HG03457 (cell line): ENCODE measurements at regions not wholly inside any gene's neighbourhood (a gene's known extent, or its start where the extent isn't known, plus 50 kb on each side); places are given as distances from the start of the nearest gene placed in this dataset.

Source experiments
- ATAC-seq: cut with Tn5 transposase; IDR thresholded peaks from one replicate; pipeline ENCODE4 v1.9.1; 2021; ENCODE audit warnings: moderate number of reproducible peaks; ENCODE audit not compliant: unreplicated experiment

DNA sequence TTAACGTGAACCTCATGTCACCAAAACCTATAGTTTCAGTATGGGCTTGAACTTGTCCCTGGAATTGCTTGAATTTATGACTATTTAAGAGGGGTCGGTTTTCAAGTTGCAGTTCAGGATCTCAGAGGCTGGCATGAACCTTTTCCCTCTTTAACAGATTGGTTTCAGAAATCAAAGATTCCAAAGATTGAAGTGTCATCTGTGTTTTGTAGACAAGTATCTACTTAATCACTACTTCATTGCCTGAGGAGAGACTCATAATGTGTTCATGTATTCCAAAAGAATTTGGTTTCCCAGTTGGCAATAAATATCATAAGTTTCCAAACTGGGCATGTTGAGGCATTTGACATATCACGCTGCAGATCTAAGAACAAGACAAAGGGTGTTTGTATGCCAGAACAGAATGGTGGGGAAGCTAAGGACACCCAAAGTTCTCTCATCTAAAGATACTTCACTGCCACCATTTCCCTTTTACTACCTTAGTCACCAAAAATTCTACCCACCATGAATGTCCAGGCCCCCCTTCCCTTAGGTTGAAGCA, 199.5 kb downstream of the NUAK1 start:
- ATAC-seq, result no peak

DNA sequence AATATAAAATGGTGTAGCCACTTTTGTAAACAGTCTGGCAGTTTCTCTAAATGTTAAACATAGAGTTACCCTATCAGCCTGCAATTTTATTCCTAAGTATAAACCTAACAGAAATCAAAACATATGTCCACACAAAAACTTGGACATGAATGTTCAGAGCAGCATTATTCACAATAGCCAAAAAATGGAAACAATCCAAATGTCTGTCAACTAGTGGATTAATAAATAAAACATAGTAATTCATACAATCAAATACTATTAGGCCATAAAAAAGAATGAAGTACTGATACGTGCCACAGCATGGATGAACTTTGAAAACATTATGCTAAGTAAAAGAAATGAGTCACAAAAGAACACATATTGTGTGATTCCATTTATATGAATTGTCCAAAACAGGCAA, 196.5 kb downstream of the NUAK1 start:
- ATAC-seq, result no peak

DNA sequence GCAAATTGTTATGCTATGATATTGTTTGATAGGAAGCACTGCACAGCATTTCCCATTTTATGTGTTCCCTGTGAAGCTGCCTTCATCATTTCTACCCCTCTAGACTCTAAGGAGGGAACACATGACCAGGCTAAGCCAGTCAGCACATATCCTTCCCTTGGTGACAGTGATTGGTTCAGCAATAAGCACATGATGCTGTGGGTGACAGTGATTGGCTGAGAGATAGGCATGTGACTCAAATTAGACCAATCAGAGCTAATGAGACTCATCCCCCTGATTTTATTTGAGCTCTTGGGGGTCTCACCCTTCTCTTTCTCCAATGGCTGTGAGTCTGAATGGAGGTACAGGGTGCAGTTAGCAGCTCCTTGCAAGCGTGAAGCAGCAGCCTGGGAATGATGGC, 195.2 kb downstream of the NUAK1 start:
- ATAC-seq, result no peak

DNA sequence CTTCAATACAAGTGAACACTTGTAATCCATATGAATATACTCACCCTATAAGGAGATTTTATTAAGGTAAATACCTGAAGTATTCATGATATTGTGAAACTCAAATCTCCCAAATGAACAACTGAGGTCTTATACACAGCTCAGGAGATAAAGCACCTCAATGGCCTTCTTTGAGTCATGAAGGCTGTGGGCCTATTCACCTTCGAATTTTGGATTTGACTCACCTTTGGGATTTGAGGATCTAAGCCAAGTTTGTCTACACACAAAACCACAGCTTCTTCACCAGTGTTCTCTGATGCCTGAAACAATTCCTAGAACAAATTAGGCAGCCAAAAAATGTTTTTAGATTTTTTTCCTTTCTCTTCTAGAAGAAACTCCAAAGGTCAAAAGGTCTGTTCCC, 194.1 kb downstream of the NUAK1 start:
- ATAC-seq, result no peak

DNA sequence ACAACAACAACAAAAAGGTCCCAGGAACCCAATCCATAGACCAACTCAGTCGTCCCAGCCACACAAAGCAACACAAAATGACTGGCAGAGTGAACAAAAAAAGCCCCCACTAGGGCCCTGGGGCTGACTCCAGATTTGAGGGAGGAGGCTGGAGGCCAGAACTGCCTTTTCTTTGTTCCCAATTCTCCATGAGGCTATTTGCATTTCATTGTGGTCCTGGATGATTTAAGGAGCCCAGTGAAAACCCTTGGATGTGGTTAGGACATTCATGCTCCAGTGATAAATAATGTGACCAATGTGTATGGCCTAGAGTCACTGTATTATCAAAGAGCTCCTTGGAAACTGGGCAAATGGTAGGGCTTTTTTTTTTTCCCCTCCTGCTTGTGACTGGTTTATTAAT, 192.9 kb downstream of the NUAK1 start:
- no peak for ATAC-seq

DNA sequence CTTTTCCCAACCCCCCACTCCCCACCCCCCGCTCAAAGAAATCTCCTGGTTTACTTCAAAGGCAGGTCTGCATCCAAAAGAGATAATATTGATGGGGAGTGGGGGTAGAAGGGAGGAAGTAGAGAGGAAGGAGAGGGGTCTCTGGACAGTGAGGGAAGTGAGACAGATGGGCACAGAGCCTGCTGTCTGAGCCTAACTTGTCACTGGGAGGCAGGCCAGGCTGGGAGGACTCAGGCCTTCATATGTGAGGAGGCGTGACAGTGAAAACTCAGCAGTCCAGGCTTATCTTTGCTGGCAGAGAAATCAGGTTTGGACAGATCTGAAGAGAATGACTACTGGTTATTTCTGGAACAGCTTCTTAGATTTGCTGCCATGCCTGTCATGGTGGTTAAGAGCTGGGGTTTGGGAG, 192.3 kb downstream of the NUAK1 start:
- ATAC-seq, result no peak

DNA sequence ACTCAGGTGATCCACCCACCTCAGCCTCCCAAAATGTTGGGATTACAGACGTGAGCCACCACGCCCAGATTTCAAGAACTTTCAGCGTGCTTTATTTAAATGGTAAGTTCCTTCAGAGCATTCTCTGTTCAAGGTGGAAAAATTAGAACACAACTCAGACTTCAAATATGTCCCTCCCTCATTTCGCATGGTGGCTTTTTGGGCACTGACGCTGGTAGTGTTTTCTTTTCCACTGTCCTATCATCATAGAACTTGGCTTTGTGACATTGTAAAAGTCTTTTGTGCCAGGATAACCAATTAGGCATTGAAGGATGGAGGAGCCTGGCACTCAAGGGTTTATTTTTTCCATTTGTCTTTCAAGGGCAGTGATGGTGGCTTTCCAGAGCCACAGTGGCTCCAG, 190.8 kb downstream of the NUAK1 start:
- ATAC-seq, result no peak

DNA sequence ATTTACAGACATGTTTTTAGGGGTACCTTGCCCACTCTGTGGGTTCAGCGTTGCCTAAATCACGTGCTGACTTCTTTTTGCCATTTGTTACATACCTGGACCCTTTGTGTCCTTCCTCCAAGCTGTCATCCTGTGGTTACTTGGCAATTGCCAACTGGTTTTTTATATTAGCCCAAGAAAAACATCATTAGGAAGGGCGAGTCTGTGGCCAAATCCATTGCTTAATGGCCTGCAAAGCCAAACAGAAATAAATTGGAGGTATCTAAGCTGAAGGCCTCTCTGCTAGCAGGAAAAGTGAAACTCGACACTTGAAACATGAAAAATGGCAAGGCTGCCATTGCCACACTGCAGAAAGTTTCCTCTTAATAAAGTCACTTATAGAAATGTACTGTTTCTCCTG, 190.4 kb downstream of the NUAK1 start:
- ATAC-seq, result no peak

DNA sequence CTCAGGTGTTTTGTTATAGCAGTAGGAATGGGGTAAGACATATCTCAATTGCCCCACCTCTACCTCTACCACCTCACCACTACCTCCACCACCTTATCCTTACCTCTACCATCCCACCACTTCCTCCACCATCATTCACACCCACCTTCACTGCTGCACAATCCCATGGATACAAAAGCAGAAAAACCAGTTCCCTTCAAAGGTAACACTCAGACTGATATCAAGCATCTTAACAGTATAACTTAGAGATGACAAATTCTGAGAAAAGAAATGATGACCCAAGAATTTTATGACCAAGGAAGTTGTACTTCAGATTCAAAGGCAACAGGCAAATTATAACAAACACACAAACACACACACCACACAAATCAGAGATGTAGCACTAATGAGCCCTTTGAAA, 189.4 kb downstream of the NUAK1 start:
- no peak for ATAC-seq

DNA sequence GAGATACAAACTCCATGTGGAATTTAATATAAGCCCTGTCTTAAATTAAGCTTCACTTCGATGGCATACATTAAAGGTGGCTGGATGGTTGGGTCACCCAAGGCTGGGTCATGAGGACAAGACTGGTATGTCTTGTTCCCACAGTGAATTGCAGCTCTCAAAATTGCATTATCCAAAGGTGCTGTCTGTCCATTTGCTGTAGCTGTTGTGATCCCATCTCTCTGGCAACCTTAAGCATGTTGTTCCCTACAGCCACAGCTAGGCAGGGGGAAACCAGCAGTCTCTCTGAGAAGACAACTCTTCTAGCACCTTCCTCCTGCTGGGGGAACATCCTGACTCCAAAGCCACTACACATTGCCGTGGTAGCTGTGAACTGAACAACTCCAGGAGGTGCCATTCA, 187.0 kb downstream of the NUAK1 start:
- no peak for ATAC-seq

DNA sequence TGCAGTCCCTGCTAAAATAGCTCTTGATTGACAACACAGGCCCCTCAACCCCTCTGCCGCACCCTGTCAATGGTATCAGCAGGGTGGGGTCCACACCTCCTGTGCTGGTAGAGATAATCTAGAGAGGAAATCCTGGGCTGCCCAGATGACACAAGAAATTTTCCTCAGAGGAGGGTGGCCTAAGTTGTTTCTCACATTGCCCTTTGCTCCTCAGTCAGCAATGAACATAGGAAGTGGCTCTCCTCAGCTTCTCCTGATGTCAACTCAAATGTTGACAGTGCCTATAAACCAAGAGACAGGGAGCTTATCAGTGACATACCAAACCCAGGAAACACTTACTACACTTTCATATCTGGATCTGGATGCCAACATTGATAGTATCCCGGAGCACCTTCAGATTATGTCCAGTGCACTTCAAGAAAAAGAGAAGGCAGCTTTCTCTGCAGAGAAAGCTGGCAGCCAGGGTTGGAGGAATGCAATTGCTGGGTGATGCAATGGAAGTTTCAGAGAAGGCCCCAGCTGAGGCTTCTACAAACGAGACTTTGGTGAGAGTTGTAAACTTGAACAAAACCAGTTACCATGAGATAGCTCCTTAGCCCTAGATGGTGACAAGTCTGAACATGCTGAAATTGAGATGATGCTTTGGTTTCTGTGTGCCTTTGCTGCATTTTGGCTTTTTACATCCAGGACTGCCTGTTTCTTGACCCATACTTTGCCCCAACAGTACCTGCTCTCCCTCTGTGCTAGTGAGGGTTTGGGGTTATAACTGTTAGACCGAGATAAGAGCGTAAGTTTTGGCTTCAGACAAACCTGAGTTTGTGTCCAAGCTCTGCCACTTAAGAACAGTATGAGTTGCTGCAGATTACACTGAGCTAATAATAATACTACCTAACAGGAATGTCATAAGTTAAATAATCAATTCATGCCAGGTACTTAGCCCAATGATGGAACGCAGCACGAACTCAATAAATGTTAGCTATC, 183.5 kb downstream of the NUAK1 start:
- ATAC-seq, result no peak

DNA sequence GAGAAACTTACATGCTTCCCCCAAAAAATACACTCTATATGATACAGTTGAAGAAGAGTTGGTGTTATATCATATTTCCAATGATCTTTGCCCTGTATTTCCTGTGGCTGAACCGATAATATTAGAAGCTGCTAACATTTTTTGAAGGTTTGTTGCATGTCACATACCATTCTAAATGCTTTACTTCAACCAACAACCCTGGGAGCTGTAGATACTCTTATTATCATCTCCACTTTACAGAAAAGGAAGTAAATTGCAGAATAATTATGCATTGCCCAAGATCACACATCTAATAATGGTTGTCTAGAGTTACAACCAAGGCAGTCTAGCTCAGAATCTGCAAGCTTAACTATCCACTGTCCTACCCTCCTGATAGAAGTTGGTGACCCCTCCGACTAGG, 182.8 kb downstream of the NUAK1 start:
- no peak for ATAC-seq

DNA sequence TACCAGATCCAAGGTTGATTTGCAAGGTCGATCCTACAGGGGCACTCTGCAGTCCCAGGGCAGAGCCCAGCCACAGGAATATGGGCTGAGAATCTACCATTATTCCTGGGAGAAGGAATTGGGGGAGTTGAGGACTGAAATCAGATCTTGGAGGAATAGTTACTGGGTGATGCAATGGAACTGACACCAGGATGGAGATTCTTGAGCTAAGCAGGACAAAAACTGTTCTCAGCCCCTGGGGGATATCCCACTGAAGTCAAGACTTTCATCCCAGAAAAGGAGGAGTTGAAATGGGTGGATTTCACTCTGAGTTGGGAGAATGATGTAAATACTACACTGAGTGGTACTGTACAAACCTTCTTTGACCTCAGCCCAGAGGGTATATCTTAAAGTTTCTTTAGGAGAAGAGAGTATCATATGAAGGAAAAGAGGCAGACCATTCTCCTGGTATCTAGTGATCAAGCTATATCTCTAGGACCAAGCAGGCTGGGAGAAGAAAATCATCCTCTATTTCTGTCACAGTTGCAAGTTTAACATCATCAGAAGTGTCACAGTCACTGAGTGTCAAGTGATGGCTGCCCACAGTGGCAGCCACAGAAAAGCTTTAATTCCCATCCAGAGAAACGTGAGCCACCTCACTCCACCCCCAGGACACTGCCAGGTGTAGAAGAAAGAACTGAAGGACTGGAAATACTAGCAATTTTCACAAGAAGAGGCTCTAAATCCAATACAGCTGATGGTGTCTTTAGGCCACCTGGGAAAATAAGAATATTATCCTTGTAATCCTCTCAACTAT, 181.9 kb downstream of the NUAK1 start:
- ATAC-seq, result no peak

DNA sequence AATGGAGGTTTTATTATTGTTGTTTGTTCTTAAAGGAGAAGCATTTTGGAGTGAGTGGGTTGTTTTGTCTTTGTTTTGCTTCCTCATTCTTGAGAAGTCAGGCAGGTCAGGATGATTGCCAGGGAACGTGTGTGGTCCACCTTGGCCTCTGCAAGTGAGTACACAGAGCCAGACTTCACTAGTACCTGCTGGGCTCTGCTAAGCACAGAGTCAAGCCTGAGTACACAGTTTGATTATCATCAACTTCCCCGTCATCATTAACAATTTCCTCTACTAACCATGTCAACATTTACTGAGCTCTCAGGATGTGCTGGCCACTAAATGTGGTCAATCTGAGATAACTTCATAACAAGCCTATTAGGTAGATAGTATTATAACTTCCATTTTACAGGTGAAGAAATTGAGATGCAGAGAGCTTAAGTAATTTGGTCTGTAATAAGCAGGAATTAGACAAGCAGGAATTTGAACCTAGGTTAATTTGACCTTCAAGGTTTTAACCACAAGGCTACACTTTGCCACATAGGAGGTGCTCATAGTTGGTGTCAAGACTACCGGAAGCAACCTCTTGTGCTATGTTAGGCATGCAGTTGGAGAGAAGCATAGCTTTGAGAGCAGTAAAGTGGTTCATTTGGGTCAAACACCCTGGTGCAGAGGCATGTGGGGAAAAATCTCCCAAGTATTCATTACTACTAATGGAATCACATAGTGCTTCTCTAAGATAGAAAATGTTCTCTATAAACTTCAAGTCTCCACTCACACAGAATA, 178.3 kb downstream of the NUAK1 start:
- ATAC-seq, result no peak

DNA sequence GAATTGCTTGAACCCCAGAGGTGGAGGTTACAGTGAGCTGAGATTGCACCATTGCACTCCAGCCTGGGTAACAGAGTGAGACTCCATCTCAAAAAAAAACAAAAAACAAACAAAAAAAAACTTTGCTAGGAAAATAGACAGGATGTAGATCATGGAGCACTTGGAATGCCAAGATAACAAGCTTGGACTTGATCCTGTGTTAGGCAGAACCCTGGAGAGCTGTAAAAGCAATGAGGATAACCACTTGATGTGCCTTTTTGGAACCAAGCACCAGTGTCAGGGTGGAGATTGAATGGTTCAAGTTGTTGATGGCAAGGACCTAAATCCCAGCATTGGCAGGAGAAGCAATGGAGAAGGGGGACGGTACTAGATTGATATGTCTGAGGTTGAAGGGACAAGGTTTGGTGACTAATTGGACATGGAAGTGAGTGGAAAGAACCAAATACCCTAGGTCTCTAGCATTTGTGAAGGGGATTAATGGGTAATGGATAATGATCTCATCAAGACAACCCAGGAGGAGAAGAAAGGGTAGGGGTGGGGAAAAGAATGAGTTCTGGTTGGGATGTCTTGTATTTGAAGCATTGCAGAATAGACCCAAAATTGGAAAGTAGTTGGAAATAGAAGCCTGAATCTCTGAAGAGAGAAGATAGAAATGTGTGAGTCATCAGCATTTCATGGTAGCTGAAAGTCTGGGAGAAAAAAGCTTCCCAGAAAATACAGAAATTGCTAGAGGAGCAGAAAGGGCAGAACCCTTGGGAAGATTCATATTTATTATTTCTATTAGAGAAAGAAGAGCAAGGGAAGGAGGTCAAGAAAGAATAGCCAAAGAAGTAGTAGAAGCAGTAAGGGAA, 176.7 kb downstream of the NUAK1 start:
- ATAC-seq, result no peak

DNA sequence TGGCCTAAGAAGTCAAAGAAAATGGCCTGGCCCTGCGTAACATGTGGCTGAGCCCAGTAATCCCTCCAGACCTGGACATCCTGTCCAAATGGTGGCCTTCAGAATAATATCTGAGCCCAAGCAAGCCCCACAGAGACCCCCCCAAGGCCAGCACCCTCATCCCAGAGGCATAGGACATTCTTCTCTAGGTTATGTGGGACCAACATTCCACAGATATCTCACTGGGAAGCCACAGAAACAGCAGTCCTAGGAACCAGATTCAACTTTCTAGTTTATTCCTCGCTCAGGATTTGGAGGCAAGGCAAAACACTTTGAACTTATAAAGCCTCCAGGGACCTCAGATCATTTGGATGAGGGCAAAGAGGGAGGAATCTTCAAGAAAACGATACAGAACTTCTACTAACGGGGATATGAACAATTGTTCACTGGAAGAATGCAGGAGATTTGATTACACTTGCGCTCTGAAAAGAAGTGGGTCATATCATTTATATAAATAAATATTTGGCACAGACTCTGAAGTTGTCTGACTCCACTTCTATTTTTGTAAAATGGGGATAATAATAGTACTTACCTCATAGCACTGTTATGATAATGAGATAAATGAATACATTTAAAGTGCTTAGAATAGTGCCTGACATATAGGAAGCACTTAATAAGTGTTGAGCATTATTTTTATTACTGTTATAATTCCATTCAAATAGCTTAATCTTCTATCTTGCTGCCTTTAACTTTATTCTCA, 171.5 kb downstream of the NUAK1 start:
- no peak for ATAC-seq

DNA sequence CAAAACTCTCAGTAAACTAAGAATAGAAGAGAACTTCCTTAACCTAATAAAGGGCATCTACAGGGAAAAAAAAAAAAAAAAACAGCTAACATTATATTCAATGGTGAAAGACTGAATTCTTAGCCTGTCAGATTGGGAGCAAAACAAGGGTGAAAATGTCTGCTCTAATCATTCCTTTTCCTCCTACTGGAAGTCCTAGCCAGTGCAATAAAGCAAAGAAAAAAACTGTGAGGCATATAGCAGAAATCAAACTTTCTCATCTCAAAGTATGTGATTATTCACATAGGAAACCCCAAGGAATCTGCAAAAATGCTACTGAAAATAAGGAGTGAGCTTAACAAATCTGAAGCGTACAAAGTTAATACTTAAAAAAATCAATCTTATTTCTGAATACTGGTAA, 170.7 kb downstream of the NUAK1 start:
- no peak for ATAC-seq

DNA sequence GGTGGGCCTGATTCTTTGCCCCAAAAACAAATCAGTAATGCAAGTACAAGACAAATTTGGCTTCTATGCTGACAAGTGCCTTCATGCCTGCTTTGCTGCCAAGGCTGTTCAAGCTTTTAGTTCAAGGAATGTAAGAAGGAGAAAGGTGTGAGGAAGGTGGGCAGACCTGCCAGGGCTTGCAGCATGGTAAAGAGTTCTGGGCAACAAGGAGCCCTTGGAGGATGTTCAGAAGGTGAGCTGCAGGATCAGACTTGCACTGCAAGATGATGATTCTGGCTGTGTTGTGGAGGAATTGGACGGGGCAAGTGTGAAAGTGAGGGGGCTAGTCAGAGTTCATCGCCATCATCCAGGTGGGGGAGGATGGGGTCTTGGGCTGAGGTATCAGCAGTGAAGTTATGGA, 167.9 kb downstream of the NUAK1 start:
- no peak for ATAC-seq

DNA sequence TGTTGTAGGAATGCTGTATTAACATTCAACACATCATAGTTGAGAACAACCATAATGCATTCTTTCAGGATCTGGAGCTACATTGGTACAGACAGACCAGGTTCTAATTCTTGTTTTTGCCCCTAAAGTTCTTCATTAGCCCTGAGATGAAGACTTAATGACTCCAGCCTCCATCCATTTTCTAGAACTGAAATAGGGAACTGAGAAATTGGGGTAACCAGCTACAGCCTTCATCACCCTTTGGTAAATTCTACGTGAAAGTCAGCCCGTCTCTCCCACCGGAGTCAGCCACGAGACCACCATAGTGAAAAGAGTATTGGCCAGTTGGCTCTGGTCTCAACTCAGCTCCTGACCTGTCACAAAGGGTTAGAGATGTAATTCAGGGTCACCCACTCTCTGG, 164.0 kb downstream of the NUAK1 start:
- no peak for ATAC-seq
